GM12801 (cell line): ENCODE measurements at regions not wholly inside any gene's neighbourhood (a gene's known extent, or its start where the extent isn't known, plus 50 kb on each side); places are given as distances from the start of the nearest gene placed in this dataset.

Source experiments
- TF ChIP-seq, protein P1 (sequence below): IDR thresholded peaks from one replicate; pipeline ENCODE4 v1.5.1; 2011; ENCODE audit warnings: control low read depth; ENCODE audit not compliant: insufficient read length; ENCODE audit errors: extremely low read depth

GRCh38 chr18:60624207-60624606 is 251.6 kb upstream of the MC4R start:
- TF ChIP-seq, protein P1, sequence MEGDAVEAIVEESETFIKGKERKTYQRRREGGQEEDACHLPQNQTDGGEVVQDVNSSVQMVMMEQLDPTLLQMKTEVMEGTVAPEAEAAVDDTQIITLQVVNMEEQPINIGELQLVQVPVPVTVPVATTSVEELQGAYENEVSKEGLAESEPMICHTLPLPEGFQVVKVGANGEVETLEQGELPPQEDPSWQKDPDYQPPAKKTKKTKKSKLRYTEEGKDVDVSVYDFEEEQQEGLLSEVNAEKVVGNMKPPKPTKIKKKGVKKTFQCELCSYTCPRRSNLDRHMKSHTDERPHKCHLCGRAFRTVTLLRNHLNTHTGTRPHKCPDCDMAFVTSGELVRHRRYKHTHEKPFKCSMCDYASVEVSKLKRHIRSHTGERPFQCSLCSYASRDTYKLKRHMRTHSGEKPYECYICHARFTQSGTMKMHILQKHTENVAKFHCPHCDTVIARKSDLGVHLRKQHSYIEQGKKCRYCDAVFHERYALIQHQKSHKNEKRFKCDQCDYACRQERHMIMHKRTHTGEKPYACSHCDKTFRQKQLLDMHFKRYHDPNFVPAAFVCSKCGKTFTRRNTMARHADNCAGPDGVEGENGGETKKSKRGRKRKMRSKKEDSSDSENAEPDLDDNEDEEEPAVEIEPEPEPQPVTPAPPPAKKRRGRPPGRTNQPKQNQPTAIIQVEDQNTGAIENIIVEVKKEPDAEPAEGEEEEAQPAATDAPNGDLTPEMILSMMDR = no peak

GRCh38 chr18:60639836-60640235 is 267.3 kb upstream of the MC4R start:
- TF ChIP-seq, protein P1 = no peak

DNA sequence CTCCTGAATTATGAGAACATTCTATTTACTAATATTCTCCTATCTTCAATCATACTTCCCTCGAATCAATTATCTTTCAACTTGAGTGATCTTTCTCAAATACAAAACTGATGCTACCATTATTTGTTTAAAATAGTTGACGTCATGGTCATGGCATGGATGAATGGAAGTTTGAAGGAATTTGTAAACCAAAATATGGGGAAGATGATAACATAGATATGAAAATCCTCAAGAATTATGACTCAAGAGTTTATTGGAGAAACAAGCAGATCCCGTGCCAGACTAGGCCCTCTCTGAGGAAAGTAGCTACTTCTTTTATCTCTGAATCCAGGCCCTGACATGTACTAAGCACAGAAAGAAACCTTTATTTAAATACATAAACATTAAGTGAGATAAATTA is 270.4 kb upstream of the MC4R start:
- TF ChIP-seq, protein P1 = no peak

DNA sequence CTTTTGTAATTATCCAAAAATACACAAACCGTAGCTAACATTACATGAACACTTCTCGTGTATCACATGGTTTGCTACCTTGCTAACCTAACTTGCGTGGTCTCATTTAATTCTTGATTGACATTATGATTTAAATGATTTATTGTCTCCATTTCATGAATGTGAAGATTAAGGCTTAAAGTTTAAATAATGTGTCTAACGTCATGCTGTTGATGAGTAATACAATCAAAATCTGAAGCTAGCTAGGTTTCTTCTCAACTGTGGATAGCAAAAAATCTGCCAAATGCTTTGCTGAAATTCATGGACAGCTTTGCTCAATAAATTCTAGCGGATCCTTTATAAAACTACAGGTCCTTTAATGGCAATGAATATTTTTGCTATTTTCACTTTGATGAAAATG is 274.1 kb upstream of the MC4R start:
- TF ChIP-seq, protein P1 = no peak

- TF ChIP-seq, protein P1 = no peak
Measured at GRCh38 chr18:60649107-60649506, 276.5 kb upstream of the MC4R start.

DNA sequence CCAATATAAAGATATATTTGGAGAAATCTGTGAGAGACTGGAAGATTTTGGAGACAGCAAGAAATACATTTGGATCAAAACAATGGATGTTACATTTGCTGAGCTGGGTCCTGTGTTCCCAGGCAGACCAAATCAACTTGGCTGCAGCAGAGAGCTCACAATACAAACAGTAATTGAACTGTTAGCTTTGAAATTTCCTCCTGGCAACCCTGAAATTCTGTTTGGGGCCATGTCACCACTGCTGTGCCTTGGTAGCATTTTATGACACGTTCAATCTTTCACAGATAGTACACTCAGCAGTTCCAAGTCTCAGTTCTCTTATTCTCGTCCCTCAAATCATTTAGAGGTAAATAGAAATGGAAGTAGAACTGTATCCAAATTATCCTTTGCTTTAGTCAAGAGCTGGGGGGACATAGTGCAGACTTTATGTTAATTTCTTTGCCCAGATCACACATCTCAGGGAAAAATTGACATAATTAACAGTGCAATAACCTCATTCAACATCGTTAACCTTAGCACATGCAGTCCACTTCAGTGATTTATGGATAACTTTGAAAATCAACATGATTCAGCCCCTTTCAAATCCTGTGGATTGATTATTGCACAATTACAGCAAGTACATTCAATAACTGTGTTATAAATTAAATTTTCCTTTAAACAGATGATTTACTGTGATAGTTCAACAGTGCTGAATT is 277.4 kb upstream of the MC4R start:
- TF ChIP-seq, protein P1 = no peak

DNA sequence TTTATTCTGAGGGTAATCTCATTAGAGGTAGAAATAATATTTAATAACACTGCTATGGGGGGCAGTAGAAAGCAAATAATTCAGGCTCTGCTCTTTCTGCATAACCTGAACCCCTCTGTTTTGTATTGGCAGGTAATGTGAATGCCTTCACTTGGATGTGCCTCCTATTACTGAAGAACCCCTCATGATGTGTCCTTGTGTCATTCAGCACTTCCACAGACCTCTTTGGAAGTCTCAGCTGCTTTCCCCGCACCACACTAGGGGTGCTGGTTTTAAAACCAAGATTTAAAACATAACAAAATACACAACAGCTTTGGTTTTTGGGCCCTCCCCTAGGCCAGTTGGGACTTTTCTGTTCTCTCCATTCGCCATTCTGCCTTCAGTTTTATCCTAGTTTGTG is 281.7 kb upstream of the MC4R start:
- TF ChIP-seq, protein P1 = no peak

GRCh38 chr18:60656553-60656952 is 284.0 kb upstream of the MC4R start:
- TF ChIP-seq, protein P1 = no peak
